ENCODE measurements at regions not wholly inside any gene's neighbourhood (a gene's known extent, or its start where the extent isn't known, plus 50 kb on each side); places are given as distances from the start of the nearest gene placed in this dataset.

DNA sequence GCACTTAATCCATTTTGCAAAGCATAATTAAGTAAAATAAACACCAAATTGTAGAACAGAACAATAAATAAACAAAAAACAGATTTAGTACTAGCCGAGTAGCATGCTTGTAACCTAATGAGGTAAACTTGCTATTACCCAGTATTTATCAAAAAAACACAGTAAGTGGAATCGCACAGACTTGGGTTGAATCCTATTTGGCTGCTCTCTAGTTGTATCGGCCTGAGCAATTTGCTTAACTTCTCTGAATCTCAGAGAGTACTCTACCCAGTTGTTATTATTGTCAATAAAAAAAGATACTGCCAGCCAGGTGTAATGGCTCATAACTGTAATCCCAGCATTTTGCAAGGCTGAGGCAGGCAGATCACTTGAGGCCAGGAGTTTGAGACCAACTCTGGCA, 664.3 kb downstream of the ADGRL2 start:
- Histone ChIP-seq H3K79me2 (ENCODE audit: control insufficient read depth, insufficient read depth, low read length) (no peaks in the 10 kb centered on the region), H3K27me3 (replicated peaks in 1 of 2; ENCODE audit: control insufficient read depth in 2 of 2, insufficient read depth in 2 of 2, low read length in 1 of 2) (no peaks in the 10 kb centered on the region), H3K9ac (ENCODE audit: control insufficient read depth, insufficient read depth, low read length) (no peak overlapping the region), H4K20me1 (ENCODE audit: control insufficient read depth, insufficient read depth) (no peaks in the 10 kb centered on the region), H3K4me1 (ENCODE audit: control insufficient read depth, insufficient read depth, low read length) (no peaks in the 10 kb centered on the region), H3K27ac (ENCODE audit: control insufficient read depth, insufficient read depth) (no peak overlapping the region), H3K36me3 (ENCODE audit: control insufficient read depth in 2 of 2, insufficient read depth in 2 of 2, low read length in 1 of 2) (no peaks in the 10 kb centered on the region), H2AFZ (ENCODE audit: control insufficient read depth, low read depth, low read length) (no peak overlapping the region), H3K9me3 (replicated peaks; ENCODE audit: control insufficient read depth, insufficient read depth, low read length) (no peaks in the 10 kb centered on the region), H3K4me3 (no peak overlapping the region), H3K4me2 (ENCODE audit: control insufficient read depth, insufficient read depth) (no peak overlapping the region)
- DNase-seq (ENCODE audit: low read depth, low spot score) (no peak), FAIRE-seq (no peak), ATAC-seq (no peak)
- no TSS peak for BruUV-seq (replicated peaks)
- in situ Hi-C loops (cut with MboI): no loop called here
- WGBS (ENCODE audit: insufficient coverage, insufficient replicate concordance, low lambda C conversion rate, missing lambda C conversion rate): 11% methylated on average over 3 of the region's 3 CpGs
- ChIA-PET RAD21 (ENCODE audit: unreplicated experiment) (interaction anchor here (1.0 to 1.1 kb wide), 2 partner anchors 23 to 375 kb away, joined by 3 read pairs; no protein-coding TSS in a partner anchor), POLR2A (no interaction called here), SMC1A (ENCODE audit: uncharacterized antibody, unreplicated experiment) (interaction anchor here (0.9 to 1.8 kb wide), 5 partner anchors 13 to 374 kb away, joined by 3 to 6 read pairs (median 3); no protein-coding TSS in a partner anchor), CTCF (interaction anchor here (1.1 kb wide), 1 partner anchor 10 kb away, joined by 3 read pairs; no protein-coding TSS in a partner anchor)
- intact Hi-C loops (cut with micrococcal nuclease; ENCODE audit: unreplicated experiment): no loop called here
- TF ChIP-seq TBL1XR1 (IDR thresholded peaks at IDR 0.05; ENCODE audit: low read depth, low read length) (no peak), EZH2 (IDR thresholded peaks at IDR 0.05; ENCODE audit: borderline replicate concordance, control insufficient read depth, low read depth, low read length) (no peak), MYC (IDR thresholded peaks at IDR 0.05; ENCODE audit: insufficient read depth, insufficient read length, insufficient replicate concordance, low read length, severe bottlenecking) (no peak)
- TF ChIP-seq, protein P1, sequence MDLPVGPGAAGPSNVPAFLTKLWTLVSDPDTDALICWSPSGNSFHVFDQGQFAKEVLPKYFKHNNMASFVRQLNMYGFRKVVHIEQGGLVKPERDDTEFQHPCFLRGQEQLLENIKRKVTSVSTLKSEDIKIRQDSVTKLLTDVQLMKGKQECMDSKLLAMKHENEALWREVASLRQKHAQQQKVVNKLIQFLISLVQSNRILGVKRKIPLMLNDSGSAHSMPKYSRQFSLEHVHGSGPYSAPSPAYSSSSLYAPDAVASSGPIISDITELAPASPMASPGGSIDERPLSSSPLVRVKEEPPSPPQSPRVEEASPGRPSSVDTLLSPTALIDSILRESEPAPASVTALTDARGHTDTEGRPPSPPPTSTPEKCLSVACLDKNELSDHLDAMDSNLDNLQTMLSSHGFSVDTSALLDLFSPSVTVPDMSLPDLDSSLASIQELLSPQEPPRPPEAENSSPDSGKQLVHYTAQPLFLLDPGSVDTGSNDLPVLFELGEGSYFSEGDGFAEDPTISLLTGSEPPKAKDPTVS (IDR thresholded peaks at IDR 0.05; ENCODE audit: low read depth, low read length): no peak
- TF ChIP-seq, protein P2, sequence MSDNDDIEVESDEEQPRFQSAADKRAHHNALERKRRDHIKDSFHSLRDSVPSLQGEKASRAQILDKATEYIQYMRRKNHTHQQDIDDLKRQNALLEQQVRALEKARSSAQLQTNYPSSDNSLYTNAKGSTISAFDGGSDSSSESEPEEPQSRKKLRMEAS (IDR thresholded peaks at IDR 0.05; ENCODE audit: low read depth, low read length): no peak
